ENCODE measurements at regions not wholly inside any gene's neighbourhood (a gene's known extent, or its start where the extent isn't known, plus 50 kb on each side); places are given as distances from the start of the nearest gene placed in this dataset.

GRCh38 chr1:226470921-226471866 lies 63.3 kb upstream of the PARP1 start:
- H3K27me3 Mint-ChIP-seq, result peaks cover 28% of the 10 kb centered on the region
- no peak overlapping the region for H3K27ac Mint-ChIP-seq
- H3K9ac ChIP-seq (ENCODE audit: low read length), result no peak overlapping the region
- H3K4me1 ChIP-seq (ENCODE audit: control insufficient read depth in 2 of 2, insufficient read depth in 2 of 2, low read length in 2 of 2), result no peaks in the 10 kb centered on the region
- H2AFZ ChIP-seq (ENCODE audit: insufficient read depth, low read depth, low read length, poor library complexity, severe bottlenecking), result no peak overlapping the region
- peaks cover 2% of the 10 kb centered on the region for H3K9me3 Mint-ChIP-seq (ENCODE audit: insufficient read depth)
- no peak overlapping the region for H3K4me3 Mint-ChIP-seq
- CTCF ChIA-PET, result no interaction called here
- no peaks in the 10 kb centered on the region for H3K36me3 ChIP-seq (replicated peaks in 1 of 2; ENCODE audit: control extremely low read depth in 1 of 2, control insufficient read depth in 1 of 2, extremely low read depth in 1 of 2, insufficient read depth in 2 of 2, low read length in 1 of 2)
- no peaks in the 10 kb centered on the region for H3K4me1 Mint-ChIP-seq
- H3K4me2 ChIP-seq (replicated peaks; ENCODE audit: low read depth, low read length, poor library complexity, severe bottlenecking), result no peak overlapping the region
- 95% methylated on average over 7 of the region's 12 CpGs for WGBS (ENCODE audit: insufficient coverage)
- no peak for TF ChIP-seq EZH2 (IDR thresholded peaks at IDR 0.05; ENCODE audit: borderline replicate concordance, insufficient read depth, low read depth, low read length, poor library complexity, severe bottlenecking)
- TF ChIP-seq, protein P1, sequence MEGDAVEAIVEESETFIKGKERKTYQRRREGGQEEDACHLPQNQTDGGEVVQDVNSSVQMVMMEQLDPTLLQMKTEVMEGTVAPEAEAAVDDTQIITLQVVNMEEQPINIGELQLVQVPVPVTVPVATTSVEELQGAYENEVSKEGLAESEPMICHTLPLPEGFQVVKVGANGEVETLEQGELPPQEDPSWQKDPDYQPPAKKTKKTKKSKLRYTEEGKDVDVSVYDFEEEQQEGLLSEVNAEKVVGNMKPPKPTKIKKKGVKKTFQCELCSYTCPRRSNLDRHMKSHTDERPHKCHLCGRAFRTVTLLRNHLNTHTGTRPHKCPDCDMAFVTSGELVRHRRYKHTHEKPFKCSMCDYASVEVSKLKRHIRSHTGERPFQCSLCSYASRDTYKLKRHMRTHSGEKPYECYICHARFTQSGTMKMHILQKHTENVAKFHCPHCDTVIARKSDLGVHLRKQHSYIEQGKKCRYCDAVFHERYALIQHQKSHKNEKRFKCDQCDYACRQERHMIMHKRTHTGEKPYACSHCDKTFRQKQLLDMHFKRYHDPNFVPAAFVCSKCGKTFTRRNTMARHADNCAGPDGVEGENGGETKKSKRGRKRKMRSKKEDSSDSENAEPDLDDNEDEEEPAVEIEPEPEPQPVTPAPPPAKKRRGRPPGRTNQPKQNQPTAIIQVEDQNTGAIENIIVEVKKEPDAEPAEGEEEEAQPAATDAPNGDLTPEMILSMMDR (IDR thresholded peaks at IDR 0.05), result no peak
- DNase-seq (no peak), ATAC-seq (ENCODE audit: low read depth) (no peak)
- no peaks in the 10 kb centered on the region for H3K79me2 ChIP-seq (ENCODE audit: control insufficient read depth, insufficient read depth, low read length)
- POLR2A ChIA-PET, result no interaction called here
- H3K4me3 ChIP-seq (ENCODE audit: control extremely low read depth in 1 of 5, extremely low read depth in 1 of 5, insufficient read depth in 1 of 5, low read depth in 2 of 5, low read length in 4 of 5), result no peak overlapping the region
- peaks cover 0 to 9% (median 1%) of the 10 kb centered on the region in 4 experiments for H3K27me3 ChIP-seq (replicated peaks in 1 of 4; ENCODE audit: control extremely low read depth in 1 of 4, control insufficient read depth in 3 of 4, insufficient read depth in 4 of 4, low read length in 3 of 4)
- peaks cover 0 to 3% (median 0%) of the 10 kb centered on the region in 3 donors for H3K9me3 ChIP-seq (ENCODE audit: control extremely low read depth in 1 of 3, control insufficient read depth in 2 of 3, insufficient read depth in 1 of 3, low read length in 2 of 3)
- no peak overlapping the region for H3K27ac ChIP-seq (ENCODE audit: low read length in 2 of 2)
- no peaks in the 10 kb centered on the region for H4K20me1 ChIP-seq (ENCODE audit: control insufficient read depth, insufficient read depth, low read length, poor library complexity, severe bottlenecking)
- intact Hi-C loops (cut with micrococcal nuclease), result no loop called here

DNA sequence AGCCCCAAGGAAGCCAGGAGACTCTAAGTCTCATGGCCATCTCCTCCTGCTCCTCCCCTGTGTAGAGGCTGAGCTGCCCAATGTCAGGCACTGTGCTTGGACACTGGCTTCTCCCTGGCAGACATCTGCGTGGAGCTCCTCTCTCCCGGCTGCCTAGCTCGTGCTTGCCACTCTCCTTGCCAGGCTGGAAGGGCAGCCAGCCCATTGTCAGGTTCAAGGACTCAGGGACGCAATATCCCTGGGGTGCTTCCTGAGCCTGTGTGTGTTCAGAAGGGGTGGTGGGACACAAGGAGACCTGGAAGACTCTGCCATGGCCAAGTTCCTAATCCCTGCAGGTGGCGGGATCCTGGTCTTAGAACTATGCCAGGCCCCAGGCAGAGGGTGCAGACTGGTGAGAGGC lies 65.4 kb upstream of the PARP1 start:
- Mint-ChIP-seq H3K4me3 (no peak overlapping the region), H3K27ac (no peak overlapping the region), H3K27me3 (peaks cover 18% of the 10 kb centered on the region), H3K4me1 (no peaks in the 10 kb centered on the region), H3K9me3 (ENCODE audit: insufficient read depth) (peaks cover 2% of the 10 kb centered on the region)
- peaks cover 0 to 3% (median 0%) of the 10 kb centered on the region in 3 donors for H3K9me3 ChIP-seq (ENCODE audit: control extremely low read depth in 1 of 3, control insufficient read depth in 2 of 3, insufficient read depth in 1 of 3, low read length in 2 of 3)
- H3K4me3 ChIP-seq (ENCODE audit: control extremely low read depth in 1 of 5, extremely low read depth in 1 of 5, insufficient read depth in 1 of 5, low read depth in 2 of 5, low read length in 4 of 5), result no peak overlapping the region
- POLR2A ChIA-PET, result no interaction called here
- 100% methylated on average over 4 of the region's 5 CpGs for WGBS (ENCODE audit: insufficient coverage)
- no peaks in the 10 kb centered on the region for H3K4me1 ChIP-seq (ENCODE audit: control insufficient read depth in 2 of 2, insufficient read depth in 2 of 2, low read length in 2 of 2)
- no peaks in the 10 kb centered on the region for H4K20me1 ChIP-seq (ENCODE audit: control insufficient read depth, insufficient read depth, low read length, poor library complexity, severe bottlenecking)
- no peaks in the 10 kb centered on the region for H3K36me3 ChIP-seq (replicated peaks in 1 of 2; ENCODE audit: control extremely low read depth in 1 of 2, control insufficient read depth in 1 of 2, extremely low read depth in 1 of 2, insufficient read depth in 2 of 2, low read length in 1 of 2)
- no peak overlapping the region for H3K4me2 ChIP-seq (replicated peaks; ENCODE audit: low read depth, low read length, poor library complexity, severe bottlenecking)
- peaks cover 0 to 5% (median 0%) of the 10 kb centered on the region in 4 experiments for H3K27me3 ChIP-seq (replicated peaks in 1 of 4; ENCODE audit: control extremely low read depth in 1 of 4, control insufficient read depth in 3 of 4, insufficient read depth in 4 of 4, low read length in 3 of 4)
- no peaks in the 10 kb centered on the region for H3K79me2 ChIP-seq (ENCODE audit: control insufficient read depth, insufficient read depth, low read length)
- intact Hi-C loops (cut with micrococcal nuclease), result no loop called here
- H3K27ac ChIP-seq (ENCODE audit: low read length in 2 of 2), result no peak overlapping the region
- no peak overlapping the region for H3K9ac ChIP-seq (ENCODE audit: low read length)
- CTCF ChIA-PET, result no interaction called here
- no peak overlapping the region for H2AFZ ChIP-seq (ENCODE audit: insufficient read depth, low read depth, low read length, poor library complexity, severe bottlenecking)
- TF ChIP-seq EZH2 (IDR thresholded peaks at IDR 0.05; ENCODE audit: borderline replicate concordance, insufficient read depth, low read depth, low read length, poor library complexity, severe bottlenecking), result no peak
- no peak for DNase-seq
- ATAC-seq (ENCODE audit: low read depth), result no peak

All from B cell (primary cell).